Effector memory CD4-positive, alpha-beta T cell (primary cell): ENCODE measurements at regions not wholly inside any gene's neighbourhood (a gene's known extent, or its start where the extent isn't known, plus 50 kb on each side); places are given as distances from the start of the nearest gene placed in this dataset.
"Not testable (repeated sequence)": the region's sequence is repeated elsewhere in the genome, so short reads cannot be mapped to it uniquely, and the experiment has no call there.

Experiments used
- DNase-seq, 3 donors: peaks; one replicate each; pipeline ENCODE4 v3.0.0-alpha.2; 2020
- H3K27ac ChIP-seq: 2 replicates; pipeline ENCODE4 v1.7.0; 2013; ENCODE audit warnings: mild to moderate bottlenecking, low read length, moderate library complexity; ENCODE audit not compliant: insufficient read depth, poor library complexity, severe bottlenecking
- H3K27me3 ChIP-seq: replicated peaks from 2 replicates; pipeline ENCODE4 v1.7.0; 2013; ENCODE audit warnings: mild to moderate bottlenecking, low read length; ENCODE audit not compliant: insufficient read depth, control insufficient read depth, poor library complexity, severe bottlenecking
- H3K36me3 ChIP-seq: 2 replicates; pipeline ENCODE4 v1.7.0; 2013; ENCODE audit warnings: mild to moderate bottlenecking, low read length, moderate library complexity; ENCODE audit not compliant: control insufficient read depth, insufficient read depth
- H3K4me1 ChIP-seq: 2 replicates; pipeline ENCODE4 v1.7.0; 2013; ENCODE audit warnings: low read length, mild to moderate bottlenecking; ENCODE audit not compliant: control insufficient read depth, insufficient read depth, poor library complexity, severe bottlenecking
- H3K4me3 ChIP-seq: 2 replicates; pipeline ENCODE4 v1.7.0; 2013; ENCODE audit warnings: low read length, low read depth, mild to moderate bottlenecking; ENCODE audit not compliant: insufficient read depth, poor library complexity, severe bottlenecking
- H3K9me3 ChIP-seq: 2 replicates; pipeline ENCODE4 v1.7.0; 2013; ENCODE audit warnings: mild to moderate bottlenecking, low read length, moderate library complexity; ENCODE audit not compliant: control insufficient read depth

GRCh38 chr6:86031713-86032112 lies 389.0 kb upstream of the SYNCRIP start:
- H3K4me1 ChIP-seq = no peaks in the 10 kb centered on the region
- no peak overlapping the region for H3K4me3 ChIP-seq
- DNase-seq = no peak
- no peaks in the 10 kb centered on the region for H3K36me3 ChIP-seq
- H3K27me3 ChIP-seq = no peaks in the 10 kb centered on the region
- no peaks in the 10 kb centered on the region for H3K9me3 ChIP-seq
- no peak overlapping the region for H3K27ac ChIP-seq

- Histone ChIP-seq H3K27ac (no peak overlapping the region), H3K4me1 (no peaks in the 10 kb centered on the region), H3K27me3 (no peaks in the 10 kb centered on the region), H3K4me3 (no peak overlapping the region), H3K9me3 (no peaks in the 10 kb centered on the region), H3K36me3 (no peaks in the 10 kb centered on the region)
- DNase-seq = no peak
Measured at GRCh38 chr6:86030875-86031274, 388.2 kb upstream of the SYNCRIP start.

DNA sequence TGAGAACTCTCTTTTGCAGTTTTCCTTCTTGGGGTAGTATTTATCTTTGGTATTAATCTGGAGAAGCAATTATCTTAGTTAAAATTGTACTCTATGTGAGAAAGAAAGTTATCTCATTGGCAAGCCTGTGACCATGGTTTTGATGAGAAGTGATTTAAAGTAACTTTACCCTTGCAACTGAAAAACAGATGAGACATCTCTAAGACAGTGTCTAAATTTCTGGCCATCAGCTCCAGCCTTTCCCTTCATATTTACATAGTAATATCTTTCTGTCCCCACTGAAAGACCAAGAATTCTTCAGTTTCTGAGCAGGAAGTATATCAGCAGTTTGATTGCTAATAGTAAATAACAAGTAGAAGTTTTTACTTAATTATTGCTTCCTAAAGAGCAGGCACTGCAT lies 386.1 kb upstream of the SYNCRIP start:
- no peak overlapping the region for H3K27ac ChIP-seq
- no peaks in the 10 kb centered on the region for H3K4me1 ChIP-seq
- no peaks in the 10 kb centered on the region for H3K36me3 ChIP-seq
- no peak for DNase-seq
- no peak overlapping the region for H3K4me3 ChIP-seq
- H3K9me3 ChIP-seq = no peaks in the 10 kb centered on the region
- H3K27me3 ChIP-seq = no peaks in the 10 kb centered on the region

GRCh38 chr6:86026890-86027289 lies 384.2 kb upstream of the SYNCRIP start:
- DNase-seq, H3K27ac ChIP-seq, H3K4me3 ChIP-seq, H3K4me1 ChIP-seq, H3K36me3 ChIP-seq, H3K27me3 ChIP-seq, H3K9me3 ChIP-seq: not testable (repeated sequence)

DNA sequence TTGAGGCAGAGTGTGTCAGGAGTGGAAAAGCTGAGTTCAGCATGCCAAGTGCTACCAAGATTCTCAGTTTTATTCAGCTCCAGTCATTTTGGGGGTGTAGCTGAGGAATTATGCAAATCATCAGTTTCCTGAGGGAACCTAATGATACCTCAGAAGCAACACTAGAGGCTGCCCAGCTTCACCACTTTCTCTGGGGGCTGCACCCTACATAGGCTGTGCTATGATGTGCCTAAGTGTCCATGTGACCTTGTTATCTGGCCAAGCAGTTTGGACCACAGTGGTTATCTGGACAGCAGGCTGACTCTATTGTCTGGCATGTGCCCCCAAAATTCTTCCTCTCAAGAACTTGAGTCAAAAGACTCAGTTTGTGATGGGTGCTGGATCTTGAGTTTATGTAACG lies 374.6 kb upstream of the SYNCRIP start:
- Histone ChIP-seq H3K36me3 (no peaks in the 10 kb centered on the region), H3K27me3 (no peaks in the 10 kb centered on the region), H3K9me3 (no peaks in the 10 kb centered on the region), H3K4me3 (no peak overlapping the region), H3K27ac (no peak overlapping the region), H3K4me1 (no peaks in the 10 kb centered on the region)
- no peak for DNase-seq

GRCh38 chr6:86016567-86016966 lies 373.9 kb upstream of the SYNCRIP start:
- no peaks in the 10 kb centered on the region for H3K36me3 ChIP-seq
- no peaks in the 10 kb centered on the region for H3K4me1 ChIP-seq
- H3K27me3 ChIP-seq = no peaks in the 10 kb centered on the region
- H3K9me3 ChIP-seq = no peaks in the 10 kb centered on the region
- no peak overlapping the region for H3K27ac ChIP-seq
- no peak for DNase-seq
- H3K4me3 ChIP-seq = no peak overlapping the region

DNA sequence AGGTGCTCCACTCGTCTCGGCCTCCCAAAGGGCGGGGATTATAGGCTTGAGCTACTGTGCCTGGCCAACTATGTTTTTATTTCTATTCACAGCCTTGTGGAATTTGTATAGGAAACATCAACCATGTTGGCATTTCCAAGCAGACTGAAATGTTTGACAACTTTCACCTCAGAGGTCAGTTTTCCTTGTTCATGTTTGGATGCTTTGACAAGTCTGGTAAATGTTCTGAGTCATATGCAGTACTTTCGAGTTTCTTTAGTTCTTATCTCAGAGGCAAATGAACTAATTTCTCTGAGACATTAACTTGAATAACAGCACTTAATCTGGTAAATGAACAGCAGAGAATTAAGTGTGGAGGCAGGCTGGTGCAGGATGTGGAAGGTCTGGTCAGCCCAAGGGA lies 373.4 kb upstream of the SYNCRIP start:
- H3K4me1 ChIP-seq = no peaks in the 10 kb centered on the region
- H3K9me3 ChIP-seq = no peaks in the 10 kb centered on the region
- no peak for DNase-seq
- H3K27me3 ChIP-seq = no peaks in the 10 kb centered on the region
- H3K36me3 ChIP-seq = no peaks in the 10 kb centered on the region
- H3K4me3 ChIP-seq = no peak overlapping the region
- no peak overlapping the region for H3K27ac ChIP-seq

- H3K4me3 ChIP-seq, DNase-seq, H3K27me3 ChIP-seq, H3K36me3 ChIP-seq, H3K27ac ChIP-seq, H3K9me3 ChIP-seq, H3K4me1 ChIP-seq: not testable (repeated sequence)
Measured at GRCh38 chr6:86012991-86013390, 370.3 kb upstream of the SYNCRIP start.

DNA sequence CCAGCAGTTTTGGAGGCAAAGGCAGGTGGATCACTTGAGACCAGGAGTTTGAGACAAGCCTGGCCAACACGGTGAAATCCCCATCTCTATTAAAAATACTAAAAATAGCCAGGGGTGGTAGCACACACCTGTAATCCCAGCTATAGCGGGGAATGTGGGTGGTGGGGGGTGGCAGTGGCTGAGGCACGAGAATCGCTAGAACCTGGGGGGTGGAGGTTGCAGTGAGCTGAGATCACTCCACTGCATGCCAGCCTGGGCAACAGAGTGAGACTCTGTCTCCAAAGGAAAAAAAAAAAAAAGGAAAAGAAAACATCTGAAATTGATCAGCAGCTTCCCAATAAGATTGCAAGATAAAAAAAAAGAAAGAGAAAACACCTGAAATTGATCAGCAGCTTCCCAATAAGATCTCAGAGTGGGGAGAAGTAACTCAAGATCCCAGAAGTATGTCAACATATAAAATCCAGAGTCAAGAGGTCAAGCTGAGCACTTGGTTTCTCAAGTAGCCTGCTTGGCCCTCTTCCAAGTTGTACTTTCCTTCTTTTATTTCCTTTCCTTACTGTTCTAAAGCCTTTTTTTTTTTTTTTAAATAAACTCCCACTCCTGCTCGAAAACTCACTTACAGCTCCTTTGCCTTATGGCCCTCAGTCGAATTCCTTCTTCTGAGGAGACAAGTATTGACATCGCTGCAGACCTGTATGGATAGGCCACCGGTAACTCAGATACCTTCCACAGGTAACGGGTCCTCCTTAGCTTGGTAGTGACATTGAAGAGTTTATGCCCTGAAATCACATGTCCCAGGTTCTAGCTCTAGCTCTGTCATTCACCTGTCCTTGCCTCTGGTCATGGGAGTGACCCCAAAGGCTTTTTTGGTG lies 368.5 kb upstream of the SYNCRIP start:
- DNase-seq = no peak
- H3K4me3 ChIP-seq = no peak overlapping the region
- H3K27me3 ChIP-seq = no peaks in the 10 kb centered on the region

DNA sequence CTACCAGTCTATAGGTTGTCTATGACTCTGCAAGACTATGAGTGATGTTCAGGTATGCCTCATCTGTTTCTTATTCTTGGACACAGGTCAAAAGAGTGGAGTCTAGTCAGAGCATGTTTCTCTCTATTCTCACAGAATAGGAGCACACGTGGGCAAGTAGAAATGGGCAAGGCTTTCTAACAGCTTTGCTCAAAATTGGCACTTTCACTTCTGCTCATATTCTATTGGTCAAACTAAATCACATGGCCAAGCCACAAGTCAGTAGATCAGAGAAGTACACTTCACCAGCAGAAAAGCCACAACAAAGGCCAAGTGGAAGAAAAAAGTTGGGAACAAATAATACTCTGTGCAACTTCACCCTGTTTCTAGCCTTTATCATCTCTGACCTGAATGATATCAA lies 354.5 kb upstream of the SYNCRIP start:
- no peaks in the 10 kb centered on the region for H3K36me3 ChIP-seq
- no peak overlapping the region for H3K27ac ChIP-seq
- H3K4me1 ChIP-seq = no peaks in the 10 kb centered on the region
- no peak for DNase-seq
- H3K4me3 ChIP-seq = no peak overlapping the region
- H3K9me3 ChIP-seq = no peaks in the 10 kb centered on the region
- no peaks in the 10 kb centered on the region for H3K27me3 ChIP-seq

More for the DNA sequence above, 368.5 kb upstream of the SYNCRIP start:
- Histone ChIP-seq H3K9me3 (no peaks in the 10 kb centered on the region), H3K36me3 (no peaks in the 10 kb centered on the region), H3K4me1 (no peaks in the 10 kb centered on the region), H3K27ac (no peak overlapping the region)
